GM13976 (cell line): ENCODE measurements at regions not wholly inside any gene's neighbourhood (a gene's known extent, or its start where the extent isn't known, plus 50 kb on each side); places are given as distances from the start of the nearest gene placed in this dataset.

Experiments
- DNase-seq: peaks from one replicate; pipeline ENCODE4 v3.0.0; 2012; ENCODE audit warnings: low spot score
- CTCF ChIP-seq: IDR thresholded peaks from 2 replicates; pipeline ENCODE4 v1.5.1; 2012; ENCODE audit warnings: borderline replicate concordance, mild to moderate bottlenecking; ENCODE audit not compliant: insufficient read depth; ENCODE audit errors: extremely low read depth, missing control alignments, control extremely low read depth
- in situ Hi-C: fragments of 300-500 bp; cut with MboI; formaldehyde crosslinking; loops from one replicate; pipeline ENCODE4 v1.12.0; 2022; ENCODE audit warnings: low sequenced_read_pairs, mixed read lengths, inconsistent platforms; ENCODE audit not compliant: unreplicated experiment

- TF ChIP-seq CTCF = no peak
These were observed 830.4 kb upstream of the COBL start for GRCh38 chr7:52146871-52147634.

GRCh38 chr7:52143219-52143618 lies 826.6 kb upstream of the COBL start:
- DNase-seq = no peak
- in situ Hi-C loops = no loop called here
- no peak for TF ChIP-seq CTCF

More at GRCh38 chr7:52146871-52147634, 830.4 kb upstream of the COBL start:
- in situ Hi-C loops = no loop called here
- DNase-seq = no peak

GRCh38 chr7:52140851-52141250 lies 824.2 kb upstream of the COBL start:
- in situ Hi-C loops = no loop called here
- TF ChIP-seq CTCF = no peak
- DNase-seq = no peak

- no peak for TF ChIP-seq CTCF
- in situ Hi-C loops = no loop called here
- DNase-seq = no peak
These were observed 818.8 kb upstream of the COBL start for GRCh38 chr7:52135403-52135802.

- no peak for DNase-seq
- TF ChIP-seq CTCF = no peak
- in situ Hi-C loops = no loop called here
These were observed 812.7 kb upstream of the COBL start for GRCh38 chr7:52129278-52129677.

- DNase-seq = no peak
- in situ Hi-C loops = no loop called here
- no peak for TF ChIP-seq CTCF
These were observed 804.3 kb upstream of the COBL start for GRCh38 chr7:52120912-52121311.

GRCh38 chr7:52119537-52119936 lies 802.9 kb upstream of the COBL start:
- in situ Hi-C loops = no loop called here
- no peak for DNase-seq
- TF ChIP-seq CTCF = no peak
